ENCODE measurements at regions not wholly inside any gene's neighbourhood (a gene's known extent, or its start where the extent isn't known, plus 50 kb on each side); places are given as distances from the start of the nearest gene placed in this dataset.
"Not testable (repeated sequence)": the region's sequence is repeated elsewhere in the genome, so short reads cannot be mapped to it uniquely, and the experiment has no call there.

GRCh38 chr6:86423571-86423970, 513.8 kb upstream of the HTR1E start:
- Histone ChIP-seq H3K9ac (ENCODE audit: low read length in 2 of 2) (no peak overlapping the region), H3K4me3 (ENCODE audit: low read length in 2 of 2) (no peak overlapping the region), H3K27me3 (ENCODE audit: control insufficient read depth in 1 of 2, insufficient read depth in 2 of 2, low read length in 2 of 2) (no peaks in the 10 kb centered on the region), H3K36me3 (ENCODE audit: control insufficient read depth in 2 of 2, insufficient read depth in 2 of 2, low read length in 2 of 2) (no peaks in the 10 kb centered on the region), H3K9me3 (ENCODE audit: control insufficient read depth in 2 of 2, low read length in 2 of 2) (no peaks in the 10 kb centered on the region), H3K4me1 (ENCODE audit: control insufficient read depth, insufficient read depth, low read length) (no peaks in the 10 kb centered on the region), H3K27ac (ENCODE audit: low read length) (no peak overlapping the region)

- no peaks in the 10 kb centered on the region for H3K36me3 ChIP-seq (ENCODE audit: control insufficient read depth in 2 of 2, insufficient read depth in 2 of 2, low read length in 2 of 2)
- no peaks in the 10 kb centered on the region for H3K9me3 ChIP-seq (ENCODE audit: control insufficient read depth in 2 of 2, low read length in 2 of 2)
- no peak overlapping the region for H3K27ac ChIP-seq (ENCODE audit: low read length)
- no peak overlapping the region for H3K4me3 ChIP-seq (ENCODE audit: low read length in 2 of 2)
- no peaks in the 10 kb centered on the region for H3K4me1 ChIP-seq (ENCODE audit: control insufficient read depth, insufficient read depth, low read length)
- no peak overlapping the region for H3K9ac ChIP-seq (ENCODE audit: low read length in 2 of 2)
- no peaks in the 10 kb centered on the region for H3K27me3 ChIP-seq (ENCODE audit: control insufficient read depth in 1 of 2, insufficient read depth in 2 of 2, low read length in 2 of 2)
Observed at GRCh38 chr6:86412057-86412456, 525.3 kb upstream of the HTR1E start.

GRCh38 chr6:86407128-86407527, 530.2 kb upstream of the HTR1E start:
- Histone ChIP-seq H3K9me3 (ENCODE audit: control insufficient read depth in 2 of 2, low read length in 2 of 2) (no peaks in the 10 kb centered on the region), H3K27ac (ENCODE audit: low read length) (no peak overlapping the region), H3K4me3 (ENCODE audit: low read length in 2 of 2) (no peak overlapping the region), H3K4me1 (ENCODE audit: control insufficient read depth, insufficient read depth, low read length) (no peaks in the 10 kb centered on the region), H3K36me3 (ENCODE audit: control insufficient read depth in 2 of 2, insufficient read depth in 2 of 2, low read length in 2 of 2) (no peaks in the 10 kb centered on the region), H3K27me3 (ENCODE audit: control insufficient read depth in 1 of 2, insufficient read depth in 2 of 2, low read length in 2 of 2) (no peaks in the 10 kb centered on the region), H3K9ac (ENCODE audit: low read length in 2 of 2) (no peak overlapping the region)

GRCh38 chr6:86392850-86393249, 544.5 kb upstream of the HTR1E start:
- not testable (repeated sequence) for H3K9ac ChIP-seq (ENCODE audit: low read length in 2 of 2); H3K36me3 ChIP-seq (ENCODE audit: control insufficient read depth in 2 of 2, insufficient read depth in 2 of 2, low read length in 2 of 2); H3K27ac ChIP-seq (ENCODE audit: low read length); H3K27me3 ChIP-seq (ENCODE audit: control insufficient read depth in 1 of 2, insufficient read depth in 2 of 2, low read length in 2 of 2); H3K4me3 ChIP-seq (ENCODE audit: low read length in 2 of 2); H3K4me1 ChIP-seq (ENCODE audit: control insufficient read depth, insufficient read depth, low read length); H3K9me3 ChIP-seq (ENCODE audit: control insufficient read depth in 2 of 2, low read length in 2 of 2)

- Histone ChIP-seq H3K36me3 (ENCODE audit: control insufficient read depth in 2 of 2, insufficient read depth in 2 of 2, low read length in 2 of 2) (no peaks in the 10 kb centered on the region), H3K4me3 (ENCODE audit: low read length in 2 of 2) (no peak overlapping the region), H3K27ac (ENCODE audit: low read length) (no peak overlapping the region), H3K27me3 (ENCODE audit: control insufficient read depth in 1 of 2, insufficient read depth in 2 of 2, low read length in 2 of 2) (no peaks in the 10 kb centered on the region), H3K9me3 (ENCODE audit: control insufficient read depth in 2 of 2, low read length in 2 of 2) (no peaks in the 10 kb centered on the region), H3K9ac (ENCODE audit: low read length in 2 of 2) (no peak overlapping the region), H3K4me1 (ENCODE audit: control insufficient read depth, insufficient read depth, low read length) (no peaks in the 10 kb centered on the region)
Observed at GRCh38 chr6:86380571-86381125, 556.7 kb upstream of the HTR1E start.

- no peak overlapping the region for H3K9ac ChIP-seq (ENCODE audit: low read length in 2 of 2)
- no peaks in the 10 kb centered on the region for H3K9me3 ChIP-seq (ENCODE audit: control insufficient read depth in 2 of 2, low read length in 2 of 2)
- no peaks in the 10 kb centered on the region for H3K27me3 ChIP-seq (ENCODE audit: control insufficient read depth in 1 of 2, insufficient read depth in 2 of 2, low read length in 2 of 2)
- no peak overlapping the region for H3K27ac ChIP-seq (ENCODE audit: low read length)
- H3K4me1 ChIP-seq (ENCODE audit: control insufficient read depth, insufficient read depth, low read length), result no peaks in the 10 kb centered on the region
- no peak overlapping the region for H3K4me3 ChIP-seq (ENCODE audit: low read length in 2 of 2)
- no peaks in the 10 kb centered on the region for H3K36me3 ChIP-seq (ENCODE audit: control insufficient read depth in 2 of 2, insufficient read depth in 2 of 2, low read length in 2 of 2)
Observed at GRCh38 chr6:86357877-86358276, 579.5 kb upstream of the HTR1E start.

- Histone ChIP-seq H3K9me3 (ENCODE audit: control insufficient read depth in 2 of 2, low read length in 2 of 2) (no peaks in the 10 kb centered on the region), H3K9ac (ENCODE audit: low read length in 2 of 2) (no peak overlapping the region), H3K4me3 (ENCODE audit: low read length in 2 of 2) (no peak overlapping the region), H3K27me3 (ENCODE audit: control insufficient read depth in 1 of 2, insufficient read depth in 2 of 2, low read length in 2 of 2) (no peaks in the 10 kb centered on the region), H3K36me3 (ENCODE audit: control insufficient read depth in 2 of 2, insufficient read depth in 2 of 2, low read length in 2 of 2) (no peaks in the 10 kb centered on the region), H3K27ac (ENCODE audit: low read length) (no peak overlapping the region), H3K4me1 (ENCODE audit: control insufficient read depth, insufficient read depth, low read length) (no peaks in the 10 kb centered on the region)
Observed at GRCh38 chr6:86355271-86355670, 582.1 kb upstream of the HTR1E start.

GRCh38 chr6:86331919-86332318, 605.4 kb upstream of the HTR1E start:
- Histone ChIP-seq H3K27ac (ENCODE audit: low read length) (no peak overlapping the region), H3K9me3 (ENCODE audit: control insufficient read depth in 2 of 2, low read length in 2 of 2) (no peaks in the 10 kb centered on the region), H3K27me3 (ENCODE audit: control insufficient read depth in 1 of 2, insufficient read depth in 2 of 2, low read length in 2 of 2) (no peaks in the 10 kb centered on the region), H3K4me1 (ENCODE audit: control insufficient read depth, insufficient read depth, low read length) (no peaks in the 10 kb centered on the region), H3K4me3 (ENCODE audit: low read length in 2 of 2) (no peak overlapping the region), H3K9ac (ENCODE audit: low read length in 2 of 2) (no peak overlapping the region), H3K36me3 (ENCODE audit: control insufficient read depth in 2 of 2, insufficient read depth in 2 of 2, low read length in 2 of 2) (no peaks in the 10 kb centered on the region)

- Histone ChIP-seq H3K36me3 (ENCODE audit: control insufficient read depth in 2 of 2, insufficient read depth in 2 of 2, low read length in 2 of 2) (no peaks in the 10 kb centered on the region), H3K27me3 (ENCODE audit: control insufficient read depth in 1 of 2, insufficient read depth in 2 of 2, low read length in 2 of 2) (no peaks in the 10 kb centered on the region)
Observed at GRCh38 chr6:86331265-86331840, 606.0 kb upstream of the HTR1E start.

GRCh38 chr6:86306210-86306609, 631.1 kb upstream of the HTR1E start:
- Histone ChIP-seq H3K4me1 (ENCODE audit: control insufficient read depth, insufficient read depth, low read length) (no peaks in the 10 kb centered on the region), H3K9ac (ENCODE audit: low read length in 2 of 2) (no peak overlapping the region), H3K27ac (ENCODE audit: low read length) (no peak overlapping the region), H3K27me3 (ENCODE audit: control insufficient read depth in 1 of 2, insufficient read depth in 2 of 2, low read length in 2 of 2) (peaks cover 0 to 2% of the 10 kb centered on the region in 2 donors), H3K4me3 (ENCODE audit: low read length in 2 of 2) (no peak overlapping the region), H3K36me3 (ENCODE audit: control insufficient read depth in 2 of 2, insufficient read depth in 2 of 2, low read length in 2 of 2) (no peaks in the 10 kb centered on the region), H3K9me3 (ENCODE audit: control insufficient read depth in 2 of 2, low read length in 2 of 2) (no peaks in the 10 kb centered on the region)

More at GRCh38 chr6:86331265-86331840, 606.0 kb upstream of the HTR1E start:
- no peaks in the 10 kb centered on the region for H3K9me3 ChIP-seq (ENCODE audit: control insufficient read depth in 2 of 2, low read length in 2 of 2)
- H3K9ac ChIP-seq (ENCODE audit: low read length in 2 of 2), result no peak overlapping the region
- H3K27ac ChIP-seq (ENCODE audit: low read length), result no peak overlapping the region
- H3K4me3 ChIP-seq (ENCODE audit: low read length in 2 of 2), result no peak overlapping the region
- H3K4me1 ChIP-seq (ENCODE audit: control insufficient read depth, insufficient read depth, low read length), result no peaks in the 10 kb centered on the region

GRCh38 chr6:86285876-86286275, 643.2 kb upstream of the SYNCRIP start:
- no peaks in the 10 kb centered on the region for H3K4me1 ChIP-seq (ENCODE audit: control insufficient read depth, insufficient read depth, low read length)
- no peaks in the 10 kb centered on the region for H3K27me3 ChIP-seq (ENCODE audit: control insufficient read depth in 1 of 2, insufficient read depth in 2 of 2, low read length in 2 of 2)
- no peaks in the 10 kb centered on the region for H3K9me3 ChIP-seq (ENCODE audit: control insufficient read depth in 2 of 2, low read length in 2 of 2)
- H3K9ac ChIP-seq (ENCODE audit: low read length in 2 of 2), result no peak overlapping the region
- H3K4me3 ChIP-seq (ENCODE audit: low read length in 2 of 2), result no peak overlapping the region
- H3K36me3 ChIP-seq (ENCODE audit: control insufficient read depth in 2 of 2, insufficient read depth in 2 of 2, low read length in 2 of 2), result no peaks in the 10 kb centered on the region
- H3K27ac ChIP-seq (ENCODE audit: low read length), result no peak overlapping the region
